ENCODE measurements at regions not wholly inside any gene's neighbourhood (a gene's known extent, or its start where the extent isn't known, plus 50 kb on each side); places are given as distances from the start of the nearest gene placed in this dataset.
"Not testable (repeated sequence)": the region's sequence is repeated elsewhere in the genome, so short reads cannot be mapped to it uniquely, and the experiment has no call there.

GRCh38 chr11:38011496-38011895 is 1413.5 kb upstream of the RAG2 start:
- no peak for DNase-seq (ENCODE audit: low spot score)

GRCh38 chr11:38009932-38010331 is 1411.9 kb upstream of the RAG2 start:
- no peak for DNase-seq (ENCODE audit: low spot score)

- no peak for DNase-seq (ENCODE audit: low spot score)
These were observed 1408.4 kb upstream of the RAG2 start for GRCh38 chr11:38006466-38006865.

GRCh38 chr11:38005597-38005996 is 1407.6 kb upstream of the RAG2 start:
- no peak for DNase-seq (ENCODE audit: low spot score)

- no peak for DNase-seq (ENCODE audit: low spot score)
These were observed 1401.1 kb upstream of the RAG2 start for GRCh38 chr11:37999171-37999570.

GRCh38 chr11:37995886-37996285 is 1397.8 kb upstream of the RAG2 start:
- no peak for DNase-seq (ENCODE audit: low spot score)

- DNase-seq (ENCODE audit: low spot score), result no peak
These were observed 1390.0 kb upstream of the RAG2 start for GRCh38 chr11:37988031-37988430.

GRCh38 chr11:37984991-37985390 is 1387.0 kb upstream of the RAG2 start:
- DNase-seq (ENCODE audit: low spot score), result no peak

- DNase-seq (ENCODE audit: low spot score), result no peak
These were observed 1380.6 kb upstream of the RAG2 start for GRCh38 chr11:37978647-37979046.

- DNase-seq (ENCODE audit: low spot score), result no peak
These were observed 1375.9 kb upstream of the RAG2 start for GRCh38 chr11:37973941-37974340.

GRCh38 chr11:37972691-37973090 is 1374.7 kb upstream of the RAG2 start:
- no peak for DNase-seq (ENCODE audit: low spot score)

GRCh38 chr11:37969336-37969735 is 1371.3 kb upstream of the RAG2 start:
- DNase-seq (ENCODE audit: low spot score), result not testable (repeated sequence)

GRCh38 chr11:37968148-37968547 is 1370.1 kb upstream of the RAG2 start:
- DNase-seq (ENCODE audit: low spot score), result no peak

- no peak for DNase-seq (ENCODE audit: low spot score)
These were observed 1369.6 kb upstream of the RAG2 start for GRCh38 chr11:37967635-37968034.

- no peak for DNase-seq (ENCODE audit: low spot score)
These were observed 1365.4 kb upstream of the RAG2 start for GRCh38 chr11:37963440-37963839.

- no peak for DNase-seq (ENCODE audit: low spot score)
These were observed 1359.7 kb upstream of the RAG2 start for GRCh38 chr11:37957717-37958116.

- no peak for DNase-seq (ENCODE audit: low spot score)
These were observed 1354.0 kb upstream of the RAG2 start for GRCh38 chr11:37951996-37952395.

GRCh38 chr11:37948258-37948657 is 1350.2 kb upstream of the RAG2 start:
- no peak for DNase-seq (ENCODE audit: low spot score)

- no peak for DNase-seq (ENCODE audit: low spot score)
These were observed 1349.8 kb upstream of the RAG2 start for GRCh38 chr11:37947821-37948220.

- no peak for DNase-seq (ENCODE audit: low spot score)
These were observed 1348.2 kb upstream of the RAG2 start for GRCh38 chr11:37946155-37946766.

GRCh38 chr11:37942081-37942480 is 1344.0 kb upstream of the RAG2 start:
- DNase-seq (ENCODE audit: low spot score), result no peak

GRCh38 chr11:37929100-37929653 is 1331.1 kb upstream of the RAG2 start:
- DNase-seq (ENCODE audit: low spot score), result no peak

- no peak for DNase-seq (ENCODE audit: low spot score)
These were observed 1328.7 kb upstream of the RAG2 start for GRCh38 chr11:37926772-37927171.

- no peak for DNase-seq (ENCODE audit: low spot score)
These were observed 1318.3 kb upstream of the RAG2 start for GRCh38 chr11:37916331-37916730.
